Progenitor cell of endocrine pancreas (in vitro differentiated cells): ENCODE measurements at regions not wholly inside any gene's neighbourhood (a gene's known extent, or its start where the extent isn't known, plus 50 kb on each side); places are given as distances from the start of the nearest gene placed in this dataset.

Experiments used
- DNase-seq: peaks from one replicate; pipeline ENCODE4 v3.0.0; 2021; ENCODE audit warnings: low spot score; ENCODE audit not compliant: unreplicated experiment
- H3K27ac Mint-ChIP-seq: 2 replicates; pipeline ENCODE4 v1.8.0; 2021; ENCODE audit warnings: mild to moderate bottlenecking, moderate library complexity, mixed read lengths
- H3K27me3 Mint-ChIP-seq: 2 replicates; pipeline ENCODE4 v1.8.0; 2021; ENCODE audit warnings: mixed read lengths
- H3K36me3 Mint-ChIP-seq: 2 replicates; pipeline ENCODE4 v1.8.0; 2022; ENCODE audit warnings: mixed read lengths; ENCODE audit not compliant: insufficient read depth
- H3K4me1 Mint-ChIP-seq: 2 replicates; pipeline ENCODE4 v1.8.0; 2021; ENCODE audit warnings: low read depth, mixed read lengths
- H3K4me3 Mint-ChIP-seq: 2 replicates; pipeline ENCODE4 v1.8.0; 2021; ENCODE audit warnings: low read depth, mild to moderate bottlenecking, moderate library complexity, mixed read lengths
- H3K9me3 Mint-ChIP-seq: 2 replicates; pipeline ENCODE4 v1.8.0; 2021; ENCODE audit warnings: low read depth, mixed read lengths
- CTCF ChIP-seq: fragments of 200-600 bp; sonication (generic); IDR thresholded peaks from one replicate; pipeline ENCODE4 v1.5.0; 2021; ENCODE audit warnings: antibody characterized with exemption, mild to moderate bottlenecking; ENCODE audit not compliant: unreplicated experiment

GRCh38 chr6:128768187-128768586, 114.8 kb upstream of the LAMA2 start:
- no peak for TF ChIP-seq CTCF
- no peaks in the 10 kb centered on the region for H3K27me3 Mint-ChIP-seq

GRCh38 chr6:128767705-128768104, 115.2 kb upstream of the LAMA2 start:
- peaks cover 9% of the 10 kb centered on the region for H3K9me3 Mint-ChIP-seq
- no peaks in the 10 kb centered on the region for H3K27me3 Mint-ChIP-seq
- no peak for TF ChIP-seq CTCF
- no peak overlapping the region for H3K4me3 Mint-ChIP-seq
- DNase-seq = no peak
- no peaks in the 10 kb centered on the region for H3K36me3 Mint-ChIP-seq
- no peak overlapping the region for H3K27ac Mint-ChIP-seq
- no peaks in the 10 kb centered on the region for H3K4me1 Mint-ChIP-seq

More at GRCh38 chr6:128768187-128768586, 114.8 kb upstream of the LAMA2 start:
- Mint-ChIP-seq H3K27ac (no peak overlapping the region), H3K36me3 (no peaks in the 10 kb centered on the region), H3K4me3 (no peak overlapping the region), H3K9me3 (peaks cover 9% of the 10 kb centered on the region), H3K4me1 (no peaks in the 10 kb centered on the region)
- DNase-seq = no peak

GRCh38 chr6:128767150-128767549, 115.8 kb upstream of the LAMA2 start:
- no peaks in the 10 kb centered on the region for H3K4me1 Mint-ChIP-seq
- no peaks in the 10 kb centered on the region for H3K36me3 Mint-ChIP-seq
- H3K9me3 Mint-ChIP-seq = peaks cover 9% of the 10 kb centered on the region
- no peak overlapping the region for H3K27ac Mint-ChIP-seq
- DNase-seq = no peak
- H3K4me3 Mint-ChIP-seq = no peak overlapping the region
- H3K27me3 Mint-ChIP-seq = no peaks in the 10 kb centered on the region
- no peak for TF ChIP-seq CTCF

- no peaks in the 10 kb centered on the region for H3K4me1 Mint-ChIP-seq
- TF ChIP-seq CTCF = no peak
- DNase-seq = no peak
- H3K27ac Mint-ChIP-seq = no peak overlapping the region
- no peaks in the 10 kb centered on the region for H3K36me3 Mint-ChIP-seq
- H3K9me3 Mint-ChIP-seq = peaks cover 6% of the 10 kb centered on the region
- H3K27me3 Mint-ChIP-seq = no peaks in the 10 kb centered on the region
- no peak overlapping the region for H3K4me3 Mint-ChIP-seq
These were observed 119.2 kb upstream of the LAMA2 start for GRCh38 chr6:128763599-128764300.

- no peak for DNase-seq
- H3K27ac Mint-ChIP-seq = no peak overlapping the region
- H3K36me3 Mint-ChIP-seq = no peaks in the 10 kb centered on the region
- H3K27me3 Mint-ChIP-seq = no peaks in the 10 kb centered on the region
- no peak for TF ChIP-seq CTCF
- no peaks in the 10 kb centered on the region for H3K9me3 Mint-ChIP-seq
- no peaks in the 10 kb centered on the region for H3K4me1 Mint-ChIP-seq
- no peak overlapping the region for H3K4me3 Mint-ChIP-seq
These were observed 123.0 kb upstream of the LAMA2 start for GRCh38 chr6:128759901-128760300.
